Testis (tissue), 2 donors: ENCODE measurements at regions not wholly inside any gene's neighbourhood (a gene's known extent, or its start where the extent isn't known, plus 50 kb on each side); places are given as distances from the start of the nearest gene placed in this dataset.

Experiments
- CTCF ChIP-seq, 3 experiments: fragments of 450-650 bp in 2 of 3; fragments of 200-600 bp in 1 of 3; sonication (generic) in 1 of 3; IDR thresholded peaks; one replicate each; pipeline ENCODE4 v1.5.1; 2016 to 2019; ENCODE audit warnings: antibody characterized with exemption in 3 of 3, mild to moderate bottlenecking in 2 of 3, moderate library complexity in 1 of 3
- POLR2A ChIP-seq: fragments of 450-650 bp; IDR thresholded peaks from one replicate; pipeline ENCODE4 v1.6.1; 2017; ENCODE audit warnings: antibody characterized with exemption, mild to moderate bottlenecking, moderate library complexity

GRCh38 chr10:128894641-128895040, 572.4 kb upstream of the MGMT start:
- TF ChIP-seq CTCF (IDR thresholded peaks at IDR 0.05) = no peak
- TF ChIP-seq POLR2A = no peak
